Liver (tissue), 3 donors: ENCODE measurements at regions not wholly inside any gene's neighbourhood (a gene's known extent, or its start where the extent isn't known, plus 50 kb on each side); places are given as distances from the start of the nearest gene placed in this dataset.

Experiments
- EGR1 ChIP-seq, 2 donors: IDR thresholded peaks; 2 replicates each; pipeline ENCODE4 v1.6.1; 2016 to 2018; ENCODE audit warnings: antibody characterized with exemption in 2 of 2, low read depth in 2 of 2
- GABPA ChIP-seq, 2 donors: IDR thresholded peaks in 1 of 2; conservative IDR thresholded peaks in 1 of 2; 2 replicates each; pipeline ENCODE4 v1.6.1; 2016; ENCODE audit warnings: antibody characterized with exemption in 2 of 2, mild to moderate bottlenecking in 1 of 2, moderate library complexity in 1 of 2
- RAD21 ChIP-seq, 2 donors: IDR thresholded peaks; 2 replicates each; pipeline ENCODE4 v1.6.1; 2016; ENCODE audit warnings: antibody characterized with exemption in 2 of 2, mild to moderate bottlenecking in 2 of 2
- RXRA ChIP-seq, 2 donors: IDR thresholded peaks; 2 replicates each; pipeline ENCODE4 v1.6.1; 2017 to 2018; ENCODE audit warnings: antibody characterized with exemption in 2 of 2, mild to moderate bottlenecking in 1 of 2
- SP1 ChIP-seq: IDR thresholded peaks from 2 replicates; pipeline ENCODE4 v1.6.1; 2018; ENCODE audit warnings: antibody characterized with exemption, mild to moderate bottlenecking
- TAF1 ChIP-seq: conservative IDR thresholded peaks from 2 replicates; pipeline ENCODE4 v1.6.1; 2016; ENCODE audit warnings: antibody characterized with exemption, mild to moderate bottlenecking
- YY1 ChIP-seq: IDR thresholded peaks from 2 replicates; pipeline ENCODE4 v1.6.1; 2016; ENCODE audit warnings: antibody characterized with exemption, mild to moderate bottlenecking
- TF ChIP-seq, protein P1 (sequence below): fragments of 150-350 bp; IDR thresholded peaks from 2 replicates; pipeline ENCODE4 v1.5.1; 2017; ENCODE audit warnings: improper control_type of control experiment, low read depth, low read length; ENCODE audit not compliant: missing input control
- TF ChIP-seq, protein P2 (sequence below): IDR thresholded peaks from 2 replicates; pipeline ENCODE4 v1.6.1; 2016; ENCODE audit warnings: antibody characterized with exemption
- TF ChIP-seq, protein P3 (sequence below): IDR thresholded peaks from 2 replicates; pipeline ENCODE4 v1.6.1; 2016; ENCODE audit warnings: antibody characterized with exemption
- TF ChIP-seq, protein P4 (sequence below): IDR thresholded peaks from 2 replicates; pipeline ENCODE4 v1.6.1; 2016; ENCODE audit warnings: antibody characterized with exemption, mild to moderate bottlenecking
- TF ChIP-seq, protein P5 (sequence below): IDR thresholded peaks from 2 replicates; pipeline ENCODE4 v1.6.1; 2016; ENCODE audit warnings: antibody characterized with exemption
- donor health status: healthy.
- donor health status: healthy.

DNA sequence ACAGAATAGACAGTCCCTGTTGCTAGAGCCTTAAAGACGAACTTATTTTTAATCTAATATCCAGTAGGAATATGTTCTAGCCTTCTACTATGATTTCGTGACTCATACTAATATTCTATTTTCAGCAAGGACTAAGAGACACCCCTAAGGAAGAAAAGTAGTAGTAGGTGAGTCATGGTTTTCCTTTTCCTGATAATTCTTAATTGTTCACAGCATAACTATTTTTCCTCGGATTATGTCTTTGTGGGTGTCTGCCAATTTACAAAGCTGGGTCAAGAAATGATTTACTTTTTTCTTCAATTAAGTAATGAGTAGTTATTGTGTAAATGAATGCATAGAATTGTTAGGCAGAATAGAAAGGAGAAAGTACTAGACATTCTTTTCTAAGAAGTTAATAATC is 292.2 kb downstream of the TOX3 start:
- TF ChIP-seq, protein P1, sequence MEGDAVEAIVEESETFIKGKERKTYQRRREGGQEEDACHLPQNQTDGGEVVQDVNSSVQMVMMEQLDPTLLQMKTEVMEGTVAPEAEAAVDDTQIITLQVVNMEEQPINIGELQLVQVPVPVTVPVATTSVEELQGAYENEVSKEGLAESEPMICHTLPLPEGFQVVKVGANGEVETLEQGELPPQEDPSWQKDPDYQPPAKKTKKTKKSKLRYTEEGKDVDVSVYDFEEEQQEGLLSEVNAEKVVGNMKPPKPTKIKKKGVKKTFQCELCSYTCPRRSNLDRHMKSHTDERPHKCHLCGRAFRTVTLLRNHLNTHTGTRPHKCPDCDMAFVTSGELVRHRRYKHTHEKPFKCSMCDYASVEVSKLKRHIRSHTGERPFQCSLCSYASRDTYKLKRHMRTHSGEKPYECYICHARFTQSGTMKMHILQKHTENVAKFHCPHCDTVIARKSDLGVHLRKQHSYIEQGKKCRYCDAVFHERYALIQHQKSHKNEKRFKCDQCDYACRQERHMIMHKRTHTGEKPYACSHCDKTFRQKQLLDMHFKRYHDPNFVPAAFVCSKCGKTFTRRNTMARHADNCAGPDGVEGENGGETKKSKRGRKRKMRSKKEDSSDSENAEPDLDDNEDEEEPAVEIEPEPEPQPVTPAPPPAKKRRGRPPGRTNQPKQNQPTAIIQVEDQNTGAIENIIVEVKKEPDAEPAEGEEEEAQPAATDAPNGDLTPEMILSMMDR = no peak
- TF ChIP-seq RXRA (IDR thresholded peaks at IDR 0.05) = no peak
- TF ChIP-seq TAF1 = no peak
- TF ChIP-seq, protein P2, sequence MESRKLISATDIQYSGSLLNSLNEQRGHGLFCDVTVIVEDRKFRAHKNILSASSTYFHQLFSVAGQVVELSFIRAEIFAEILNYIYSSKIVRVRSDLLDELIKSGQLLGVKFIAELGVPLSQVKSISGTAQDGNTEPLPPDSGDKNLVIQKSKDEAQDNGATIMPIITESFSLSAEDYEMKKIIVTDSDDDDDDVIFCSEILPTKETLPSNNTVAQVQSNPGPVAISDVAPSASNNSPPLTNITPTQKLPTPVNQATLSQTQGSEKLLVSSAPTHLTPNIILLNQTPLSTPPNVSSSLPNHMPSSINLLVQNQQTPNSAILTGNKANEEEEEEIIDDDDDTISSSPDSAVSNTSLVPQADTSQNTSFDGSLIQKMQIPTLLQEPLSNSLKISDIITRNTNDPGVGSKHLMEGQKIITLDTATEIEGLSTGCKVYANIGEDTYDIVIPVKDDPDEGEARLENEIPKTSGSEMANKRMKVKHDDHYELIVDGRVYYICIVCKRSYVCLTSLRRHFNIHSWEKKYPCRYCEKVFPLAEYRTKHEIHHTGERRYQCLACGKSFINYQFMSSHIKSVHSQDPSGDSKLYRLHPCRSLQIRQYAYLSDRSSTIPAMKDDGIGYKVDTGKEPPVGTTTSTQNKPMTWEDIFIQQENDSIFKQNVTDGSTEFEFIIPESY = no peak
- TF ChIP-seq, protein P3, sequence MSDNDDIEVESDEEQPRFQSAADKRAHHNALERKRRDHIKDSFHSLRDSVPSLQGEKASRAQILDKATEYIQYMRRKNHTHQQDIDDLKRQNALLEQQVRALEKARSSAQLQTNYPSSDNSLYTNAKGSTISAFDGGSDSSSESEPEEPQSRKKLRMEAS = no peak
- TF ChIP-seq RAD21 (IDR thresholded peaks at IDR 0.05) = no peak
- TF ChIP-seq, protein P4, sequence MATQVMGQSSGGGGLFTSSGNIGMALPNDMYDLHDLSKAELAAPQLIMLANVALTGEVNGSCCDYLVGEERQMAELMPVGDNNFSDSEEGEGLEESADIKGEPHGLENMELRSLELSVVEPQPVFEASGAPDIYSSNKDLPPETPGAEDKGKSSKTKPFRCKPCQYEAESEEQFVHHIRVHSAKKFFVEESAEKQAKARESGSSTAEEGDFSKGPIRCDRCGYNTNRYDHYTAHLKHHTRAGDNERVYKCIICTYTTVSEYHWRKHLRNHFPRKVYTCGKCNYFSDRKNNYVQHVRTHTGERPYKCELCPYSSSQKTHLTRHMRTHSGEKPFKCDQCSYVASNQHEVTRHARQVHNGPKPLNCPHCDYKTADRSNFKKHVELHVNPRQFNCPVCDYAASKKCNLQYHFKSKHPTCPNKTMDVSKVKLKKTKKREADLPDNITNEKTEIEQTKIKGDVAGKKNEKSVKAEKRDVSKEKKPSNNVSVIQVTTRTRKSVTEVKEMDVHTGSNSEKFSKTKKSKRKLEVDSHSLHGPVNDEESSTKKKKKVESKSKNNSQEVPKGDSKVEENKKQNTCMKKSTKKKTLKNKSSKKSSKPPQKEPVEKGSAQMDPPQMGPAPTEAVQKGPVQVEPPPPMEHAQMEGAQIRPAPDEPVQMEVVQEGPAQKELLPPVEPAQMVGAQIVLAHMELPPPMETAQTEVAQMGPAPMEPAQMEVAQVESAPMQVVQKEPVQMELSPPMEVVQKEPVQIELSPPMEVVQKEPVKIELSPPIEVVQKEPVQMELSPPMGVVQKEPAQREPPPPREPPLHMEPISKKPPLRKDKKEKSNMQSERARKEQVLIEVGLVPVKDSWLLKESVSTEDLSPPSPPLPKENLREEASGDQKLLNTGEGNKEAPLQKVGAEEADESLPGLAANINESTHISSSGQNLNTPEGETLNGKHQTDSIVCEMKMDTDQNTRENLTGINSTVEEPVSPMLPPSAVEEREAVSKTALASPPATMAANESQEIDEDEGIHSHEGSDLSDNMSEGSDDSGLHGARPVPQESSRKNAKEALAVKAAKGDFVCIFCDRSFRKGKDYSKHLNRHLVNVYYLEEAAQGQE = no peak
- TF ChIP-seq, protein P5, sequence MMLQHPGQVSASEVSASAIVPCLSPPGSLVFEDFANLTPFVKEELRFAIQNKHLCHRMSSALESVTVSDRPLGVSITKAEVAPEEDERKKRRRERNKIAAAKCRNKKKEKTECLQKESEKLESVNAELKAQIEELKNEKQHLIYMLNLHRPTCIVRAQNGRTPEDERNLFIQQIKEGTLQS = no peak
- TF ChIP-seq YY1 = no peak
- no peak for TF ChIP-seq EGR1 (IDR thresholded peaks at IDR 0.05; ENCODE audit: low read depth in 2 of 2)
- no peak for TF ChIP-seq SP1
- no peak for TF ChIP-seq GABPA (IDR thresholded peaks at IDR 0.05 in 1 of 2, conservative IDR thresholded peaks at IDR 0.05 in 1 of 2)
